Nephron progenitor cell (in vitro differentiated cells): ENCODE measurements at regions not wholly inside any gene's neighbourhood (a gene's known extent, or its start where the extent isn't known, plus 50 kb on each side); places are given as distances from the start of the nearest gene placed in this dataset.

Source experiments
- DNase-seq: peaks from one replicate; pipeline ENCODE4 v3.0.0; 2021
- H3K27ac Mint-ChIP-seq: 2 replicates; pipeline ENCODE4 v1.8.0; 2021; ENCODE audit warnings: mild to moderate bottlenecking, moderate library complexity, mixed read lengths
- H3K27me3 Mint-ChIP-seq: 2 replicates; pipeline ENCODE4 v1.8.0; 2021; ENCODE audit warnings: mild to moderate bottlenecking, low read depth, mixed read lengths; ENCODE audit not compliant: poor library complexity
- H3K36me3 Mint-ChIP-seq: 2 replicates; pipeline ENCODE4 v1.8.0; 2021; ENCODE audit warnings: low read depth, mixed read lengths
- H3K4me1 Mint-ChIP-seq: 2 replicates; pipeline ENCODE4 v1.8.0; 2021; ENCODE audit warnings: mixed read lengths
- H3K4me3 Mint-ChIP-seq: 2 replicates; pipeline ENCODE4 v1.8.0; 2021; ENCODE audit warnings: mild to moderate bottlenecking, moderate library complexity, mixed read lengths
- H3K9me3 Mint-ChIP-seq: 2 replicates; pipeline ENCODE4 v1.8.0; 2021; ENCODE audit warnings: mild to moderate bottlenecking, moderate library complexity, mixed read lengths
- TF ChIP-seq, protein P1 (sequence below): fragments of 200-600 bp; sonication (generic); IDR thresholded peaks from 2 replicates; pipeline ENCODE4 v1.5.0; 2021; ENCODE audit warnings: antibody characterized with exemption

DNA sequence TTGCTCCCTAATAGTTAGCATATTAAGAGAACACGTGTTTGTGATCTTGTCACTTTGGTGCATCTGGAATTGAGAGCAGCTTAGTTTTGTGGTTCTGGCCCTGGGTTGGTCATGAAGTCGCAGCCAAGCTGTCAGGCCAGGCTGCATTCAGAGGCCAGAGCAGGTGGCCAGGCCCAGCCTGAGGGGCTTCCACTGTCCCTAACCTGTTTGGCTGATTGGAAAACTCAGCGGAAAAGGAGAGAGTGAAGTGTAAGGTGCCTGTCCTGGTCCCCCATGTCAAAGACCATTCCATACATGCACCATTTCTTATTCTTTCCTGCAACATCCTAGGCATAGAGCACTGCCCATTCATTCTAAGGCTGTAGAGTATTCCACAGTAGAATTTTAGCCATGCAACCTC lies 111.5 kb upstream of the IGLL5 start:
- DNase-seq = no peak
- no peaks in the 10 kb centered on the region for H3K36me3 Mint-ChIP-seq
- TF ChIP-seq, protein P1, sequence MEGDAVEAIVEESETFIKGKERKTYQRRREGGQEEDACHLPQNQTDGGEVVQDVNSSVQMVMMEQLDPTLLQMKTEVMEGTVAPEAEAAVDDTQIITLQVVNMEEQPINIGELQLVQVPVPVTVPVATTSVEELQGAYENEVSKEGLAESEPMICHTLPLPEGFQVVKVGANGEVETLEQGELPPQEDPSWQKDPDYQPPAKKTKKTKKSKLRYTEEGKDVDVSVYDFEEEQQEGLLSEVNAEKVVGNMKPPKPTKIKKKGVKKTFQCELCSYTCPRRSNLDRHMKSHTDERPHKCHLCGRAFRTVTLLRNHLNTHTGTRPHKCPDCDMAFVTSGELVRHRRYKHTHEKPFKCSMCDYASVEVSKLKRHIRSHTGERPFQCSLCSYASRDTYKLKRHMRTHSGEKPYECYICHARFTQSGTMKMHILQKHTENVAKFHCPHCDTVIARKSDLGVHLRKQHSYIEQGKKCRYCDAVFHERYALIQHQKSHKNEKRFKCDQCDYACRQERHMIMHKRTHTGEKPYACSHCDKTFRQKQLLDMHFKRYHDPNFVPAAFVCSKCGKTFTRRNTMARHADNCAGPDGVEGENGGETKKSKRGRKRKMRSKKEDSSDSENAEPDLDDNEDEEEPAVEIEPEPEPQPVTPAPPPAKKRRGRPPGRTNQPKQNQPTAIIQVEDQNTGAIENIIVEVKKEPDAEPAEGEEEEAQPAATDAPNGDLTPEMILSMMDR = no peak
- no peak overlapping the region for H3K4me3 Mint-ChIP-seq
- H3K27ac Mint-ChIP-seq = no peak overlapping the region
- peaks cover 38% of the 10 kb centered on the region for H3K27me3 Mint-ChIP-seq
- no peaks in the 10 kb centered on the region for H3K9me3 Mint-ChIP-seq
- no peaks in the 10 kb centered on the region for H3K4me1 Mint-ChIP-seq

GRCh38 chr22:22779213-22779612 lies 108.4 kb upstream of the IGLL5 start:
- Mint-ChIP-seq H3K4me1 (no peaks in the 10 kb centered on the region), H3K27me3 (peaks cover 56% of the 10 kb centered on the region), H3K36me3 (no peaks in the 10 kb centered on the region), H3K27ac (no peak overlapping the region), H3K4me3 (no peak overlapping the region), H3K9me3 (no peaks in the 10 kb centered on the region)
- TF ChIP-seq, protein P1 = no peak
- DNase-seq = no peak

GRCh38 chr22:22783575-22783974 lies 104.0 kb upstream of the IGLL5 start:
- H3K4me1 Mint-ChIP-seq = no peaks in the 10 kb centered on the region
- no peak for DNase-seq
- no peak overlapping the region for H3K4me3 Mint-ChIP-seq
- H3K36me3 Mint-ChIP-seq = no peaks in the 10 kb centered on the region
- H3K27ac Mint-ChIP-seq = no peak overlapping the region
- H3K9me3 Mint-ChIP-seq = no peaks in the 10 kb centered on the region
- peaks cover 46% of the 10 kb centered on the region for H3K27me3 Mint-ChIP-seq
- TF ChIP-seq, protein P1 = no peak

DNA sequence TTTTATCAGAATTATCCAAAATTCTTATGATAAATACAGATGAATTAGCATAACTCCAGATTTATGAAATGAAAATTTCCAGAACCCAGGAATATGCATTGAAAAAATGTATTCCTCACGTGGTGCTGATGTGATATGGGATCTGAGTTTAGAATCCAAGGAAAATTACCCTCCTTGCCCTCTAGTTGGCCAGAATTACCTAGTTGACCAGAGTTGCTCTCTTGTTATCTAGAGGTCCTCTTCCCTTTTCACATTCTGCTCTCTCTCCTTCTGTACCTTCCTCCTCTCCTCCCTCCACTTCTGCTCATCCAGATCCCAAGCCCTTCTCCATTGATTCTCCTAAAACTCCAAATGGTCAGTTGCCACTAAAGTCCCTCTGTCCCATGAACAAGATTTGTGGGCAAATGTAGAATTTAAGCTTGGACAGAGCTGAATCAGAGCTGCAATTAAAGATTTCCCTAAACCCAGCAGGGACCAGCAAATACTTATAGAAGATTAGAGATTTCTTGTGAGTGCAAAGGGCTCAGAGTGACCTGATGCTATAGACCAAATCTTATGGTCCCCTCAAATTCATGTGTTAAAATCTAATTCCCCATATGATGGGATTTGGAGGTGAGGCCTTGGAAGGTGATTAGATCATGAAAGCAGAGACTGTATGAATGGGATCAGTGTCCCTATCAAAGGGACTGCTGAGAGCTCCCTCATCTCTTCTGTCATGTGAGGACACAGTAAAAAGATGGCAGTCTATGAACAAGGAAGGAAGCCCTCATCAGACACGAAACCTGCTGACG lies 103.2 kb upstream of the IGLL5 start:
- Mint-ChIP-seq H3K27me3 (peaks cover 49% of the 10 kb centered on the region), H3K4me3 (no peak overlapping the region), H3K27ac (no peak overlapping the region), H3K9me3 (no peaks in the 10 kb centered on the region), H3K36me3 (no peaks in the 10 kb centered on the region), H3K4me1 (no peaks in the 10 kb centered on the region)
- no peak for DNase-seq
- TF ChIP-seq, protein P1 = no peak

GRCh38 chr22:22785316-22786065 lies 102.1 kb upstream of the IGLL5 start:
- Mint-ChIP-seq H3K9me3 (no peaks in the 10 kb centered on the region), H3K4me3 (no peak overlapping the region), H3K27me3 (peaks cover 51% of the 10 kb centered on the region), H3K36me3 (no peaks in the 10 kb centered on the region), H3K4me1 (no peaks in the 10 kb centered on the region), H3K27ac (no peak overlapping the region)
- TF ChIP-seq, protein P1 = no peak
- no peak for DNase-seq
